SIG-M5 (cell line): ENCODE measurements at regions not wholly inside any gene's neighbourhood (a gene's known extent, or its start where the extent isn't known, plus 50 kb on each side); places are given as distances from the start of the nearest gene placed in this dataset.
"Not testable (repeated sequence)": the region's sequence is repeated elsewhere in the genome, so short reads cannot be mapped to it uniquely, and the experiment has no call there.

Experiments
- DNase-seq: peaks from one replicate; lab custom pipeline; 2025; lab: John Stamatoyannopoulos, UW

- DNase-seq = no peak
Observed at GRCh38 chr14:101080922-101081593, 177.5 kb upstream of the RTL1 start.

DNA sequence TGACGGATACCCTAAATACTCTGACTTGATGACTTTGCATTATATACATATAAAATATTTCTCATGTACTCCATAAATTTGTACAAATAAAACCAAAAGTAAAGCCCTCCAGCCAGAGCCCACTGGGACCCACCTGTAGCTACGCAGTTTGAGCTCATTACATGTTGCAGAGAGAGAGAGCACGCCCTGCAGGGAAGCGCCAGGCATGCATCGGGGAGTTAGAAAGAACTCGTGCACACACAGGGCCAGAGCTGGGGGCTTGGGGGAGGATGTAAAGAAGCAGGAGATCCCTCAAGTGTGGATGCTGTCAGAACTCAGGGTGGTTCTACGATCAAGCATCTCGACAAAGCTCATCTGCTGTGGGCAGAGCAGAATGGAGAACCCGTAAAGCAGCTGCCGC, 178.5 kb upstream of the RTL1 start:
- no peak for DNase-seq

GRCh38 chr14:101082436-101083384, 179.2 kb upstream of the RTL1 start:
- no peak for DNase-seq

DNA sequence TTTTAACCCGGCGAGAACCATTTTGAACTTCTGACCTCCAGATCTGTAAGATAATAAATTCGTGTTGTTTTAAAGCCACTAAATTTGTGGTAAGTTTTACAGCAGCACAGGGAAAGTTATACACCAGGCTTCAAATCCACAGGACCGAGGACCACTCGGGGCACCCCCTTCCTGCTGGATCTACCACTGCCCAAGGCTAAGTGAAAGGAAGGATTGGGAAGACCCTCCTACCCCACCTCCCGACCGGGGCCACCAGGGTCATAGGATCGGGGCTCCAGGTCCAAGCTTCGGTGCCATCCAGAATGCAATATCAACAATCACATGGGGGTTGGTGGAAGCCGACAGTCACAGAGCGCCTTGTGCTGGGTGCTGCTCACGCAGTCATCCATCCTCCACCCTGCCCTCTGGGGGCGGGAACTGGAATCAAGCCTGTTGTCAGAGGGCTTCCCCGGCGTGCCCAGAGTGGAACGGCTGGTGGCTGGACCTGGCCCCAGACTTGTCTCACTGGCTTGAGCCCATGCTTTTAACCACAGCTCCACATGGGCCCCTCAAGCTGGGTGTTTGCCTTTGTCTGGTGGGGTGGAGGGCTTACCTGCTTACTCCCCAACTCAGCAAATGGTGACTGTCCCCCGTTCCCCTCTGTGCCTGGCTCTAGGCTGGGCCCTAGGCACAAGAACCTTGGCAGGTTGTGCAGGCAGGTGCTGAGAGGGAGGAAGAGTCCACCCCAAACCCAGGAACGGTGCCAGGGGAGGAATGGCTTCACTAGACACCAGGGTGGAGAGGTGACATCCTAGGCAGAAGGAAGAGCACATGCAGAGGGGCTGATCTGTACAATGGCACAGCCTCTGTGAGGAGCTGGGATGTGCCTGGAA, 180.3 kb upstream of the RTL1 start:
- no peak for DNase-seq

- no peak for DNase-seq
Observed at GRCh38 chr14:101084436-101084826, 180.9 kb upstream of the RTL1 start.

GRCh38 chr14:101086926-101087325, 183.4 kb upstream of the RTL1 start:
- no peak for DNase-seq

GRCh38 chr14:101087614-101088394, 184.3 kb upstream of the RTL1 start:
- DNase-seq = no peak

DNA sequence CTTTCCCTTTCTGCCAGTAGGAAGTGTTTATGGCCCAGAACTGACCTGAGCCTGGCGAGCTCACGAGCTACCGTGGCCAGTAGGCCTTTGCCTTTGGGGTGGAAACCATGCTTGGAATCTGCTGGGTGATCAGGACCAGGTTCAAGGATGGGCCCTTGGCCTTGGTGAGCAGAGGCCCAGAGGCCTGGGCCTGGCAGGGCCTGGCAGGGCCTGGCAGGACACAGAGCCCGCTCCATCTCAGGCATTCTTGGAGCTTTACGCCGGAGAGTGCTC, 184.8 kb upstream of the RTL1 start:
- no peak for DNase-seq

DNA sequence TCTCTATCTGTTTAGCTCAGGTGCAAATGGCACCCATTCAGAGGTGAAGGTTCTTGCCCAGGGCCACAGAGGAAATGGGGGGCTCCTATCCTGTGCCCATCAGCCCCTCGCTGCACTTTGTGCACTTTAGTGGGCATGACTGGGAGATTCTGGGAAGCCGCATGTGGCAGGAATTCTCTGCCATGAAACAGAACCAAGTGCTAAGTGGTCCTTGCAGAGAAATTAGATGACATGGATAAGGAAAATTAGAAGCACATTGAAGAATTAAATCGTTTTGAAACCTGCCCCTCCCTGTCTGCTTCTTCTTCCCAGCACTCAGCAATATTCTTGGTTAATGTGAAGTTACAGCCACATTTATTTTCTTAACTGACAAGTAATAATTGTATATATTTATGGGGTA, 185.2 kb upstream of the RTL1 start:
- no peak for DNase-seq

GRCh38 chr14:101090478-101090877, 187.0 kb upstream of the RTL1 start:
- not testable (repeated sequence) for DNase-seq

- no peak for DNase-seq
Observed at GRCh38 chr14:101090976-101091375, 187.5 kb upstream of the RTL1 start.

- DNase-seq = not testable (repeated sequence)
Observed at GRCh38 chr14:101094916-101095315, 191.4 kb upstream of the RTL1 start.

GRCh38 chr14:101096551-101096950, 193.0 kb upstream of the RTL1 start:
- no peak for DNase-seq

DNA sequence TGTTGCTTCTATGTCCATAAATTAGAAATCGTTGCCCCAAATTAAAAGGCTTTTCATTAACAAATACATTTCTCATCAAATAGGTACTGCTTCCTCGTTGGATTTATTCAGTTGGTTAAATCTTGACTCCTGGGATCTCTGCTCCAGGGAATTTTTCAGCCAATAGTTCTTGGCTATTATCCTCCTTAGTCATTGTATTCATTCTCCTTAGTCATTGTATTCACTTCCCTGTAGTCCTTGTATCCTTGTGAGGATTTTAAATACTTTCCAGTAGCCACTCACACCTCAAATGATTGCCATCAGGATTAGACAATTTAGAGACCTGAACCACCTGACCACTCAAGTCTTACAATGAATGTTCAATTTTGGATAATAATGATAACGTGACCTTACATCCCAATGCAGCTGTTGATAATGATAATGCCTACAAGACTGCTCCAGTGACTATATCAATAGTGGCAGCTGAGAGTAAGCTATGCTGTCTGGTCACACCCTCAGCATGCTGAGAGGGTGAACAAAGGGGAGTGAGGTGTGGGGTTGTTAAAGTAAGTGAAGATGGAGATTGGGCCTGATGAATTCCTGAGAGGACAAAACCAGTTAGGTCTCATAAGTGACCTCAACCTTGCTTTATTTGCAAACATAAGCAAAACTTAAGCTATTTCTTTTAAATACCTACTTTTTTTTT, 193.7 kb upstream of the RTL1 start:
- DNase-seq = no peak

DNA sequence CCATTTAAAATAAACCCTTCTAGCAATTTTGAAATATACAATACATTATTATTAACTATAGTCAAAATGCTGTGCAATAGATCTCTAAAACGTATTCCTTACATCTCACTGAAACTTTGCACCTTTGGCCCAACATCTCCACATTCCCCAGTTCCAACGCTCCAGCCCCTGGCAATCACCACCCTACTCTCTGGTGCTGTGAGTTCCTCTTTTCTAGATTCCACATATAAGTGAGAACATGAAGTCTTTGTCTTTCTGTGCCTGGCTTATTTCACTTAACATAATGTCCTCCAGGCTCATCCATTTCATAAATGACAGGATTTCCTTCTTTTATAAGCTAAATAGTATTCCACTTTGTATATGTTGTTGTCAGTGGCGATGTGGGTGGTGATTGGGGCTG, 194.7 kb upstream of the RTL1 start:
- no peak for DNase-seq

DNA sequence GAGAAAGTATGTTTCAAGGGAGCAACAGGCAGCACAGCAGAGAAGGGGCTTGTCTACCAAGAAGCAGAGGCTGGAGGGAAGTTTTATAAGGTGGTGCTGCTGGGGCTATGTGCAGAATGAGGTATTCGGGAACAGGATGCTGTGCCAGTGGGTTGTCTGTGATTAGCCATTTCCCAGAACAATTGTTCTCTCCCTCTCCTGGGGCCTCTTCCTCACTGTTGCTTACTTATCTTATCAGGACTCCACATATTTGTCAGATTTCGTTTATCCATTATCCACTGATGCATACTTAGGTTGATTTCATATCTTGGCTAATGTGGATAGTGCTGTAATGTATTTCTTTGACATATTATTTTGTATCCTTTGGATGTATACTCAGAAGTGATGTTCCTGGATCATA, 195.1 kb upstream of the RTL1 start:
- no peak for DNase-seq

- DNase-seq = no peak
Observed at GRCh38 chr14:101101456-101102056, 198.0 kb upstream of the RTL1 start.

- no peak for DNase-seq
Observed at GRCh38 chr14:101102875-101103274, 199.4 kb upstream of the RTL1 start.

GRCh38 chr14:101103321-101103901, 199.9 kb upstream of the RTL1 start:
- no peak for DNase-seq

GRCh38 chr14:101104485-101104884, 201.0 kb upstream of the RTL1 start:
- DNase-seq = no peak
